ENCODE measurements at regions not wholly inside any gene's neighbourhood (a gene's known extent, or its start where the extent isn't known, plus 50 kb on each side); places are given as distances from the start of the nearest gene placed in this dataset.

- TF ChIP-seq CTCF (IDR thresholded peaks at IDR 0.05; ENCODE audit: low read length) (no peak), EZH2 (IDR thresholded peaks at IDR 0.05; ENCODE audit: borderline replicate concordance, low read length) (no peak)
- Histone ChIP-seq H3K9me2 (ENCODE audit: low read depth, low read length) (no peaks in the 10 kb centered on the region), H3K9ac (ENCODE audit: low read length) (no peak overlapping the region), H3K36me3 (ENCODE audit: insufficient read depth, low read length) (no peaks in the 10 kb centered on the region), H3K4me3 (ENCODE audit: low read depth, low read length, poor library complexity, severe bottlenecking) (no peak overlapping the region), H3K4me1 (ENCODE audit: insufficient read depth, low read length, severe bottlenecking) (no peaks in the 10 kb centered on the region), H2AFZ (ENCODE audit: low read length) (no peak overlapping the region), H3F3A (ENCODE audit: insufficient read depth, low read length) (no peaks in the 10 kb centered on the region), H3K79me2 (ENCODE audit: insufficient read depth, low read length) (no peaks in the 10 kb centered on the region), H4K20me1 (ENCODE audit: insufficient read depth, low read length) (no peaks in the 10 kb centered on the region), H3K4me2 (ENCODE audit: low read length) (no peak overlapping the region), H3K27ac (ENCODE audit: low read depth, low read length, poor library complexity, severe bottlenecking) (no peak overlapping the region), H3K27me3 (ENCODE audit: insufficient read depth, low read length) (no peaks in the 10 kb centered on the region), H3K9me3 (ENCODE audit: low read length) (no peaks in the 10 kb centered on the region)
These were observed 304.1 kb upstream of the NR5A2 start for GRCh38 chr1:199723250-199723956.

- no peaks in the 10 kb centered on the region for H3K79me2 ChIP-seq (ENCODE audit: insufficient read depth, low read length)
- no peaks in the 10 kb centered on the region for H3K27me3 ChIP-seq (ENCODE audit: insufficient read depth, low read length)
- H2AFZ ChIP-seq (ENCODE audit: low read length) = no peak overlapping the region
- no peaks in the 10 kb centered on the region for H3K9me2 ChIP-seq (ENCODE audit: low read depth, low read length)
- H3K27ac ChIP-seq (ENCODE audit: low read depth, low read length, poor library complexity, severe bottlenecking) = no peak overlapping the region
- no peaks in the 10 kb centered on the region for H3F3A ChIP-seq (ENCODE audit: insufficient read depth, low read length)
- H3K4me3 ChIP-seq (ENCODE audit: low read depth, low read length, poor library complexity, severe bottlenecking) = no peak overlapping the region
- TF ChIP-seq CTCF (IDR thresholded peaks at IDR 0.05; ENCODE audit: low read length) = no peak
- no peak for TF ChIP-seq EZH2 (IDR thresholded peaks at IDR 0.05; ENCODE audit: borderline replicate concordance, low read length)
- no peaks in the 10 kb centered on the region for H4K20me1 ChIP-seq (ENCODE audit: insufficient read depth, low read length)
- H3K9ac ChIP-seq (ENCODE audit: low read length) = no peak overlapping the region
- H3K4me1 ChIP-seq (ENCODE audit: insufficient read depth, low read length, severe bottlenecking) = no peaks in the 10 kb centered on the region
- no peaks in the 10 kb centered on the region for H3K9me3 ChIP-seq (ENCODE audit: low read length)
- H3K36me3 ChIP-seq (ENCODE audit: insufficient read depth, low read length) = no peaks in the 10 kb centered on the region
- H3K4me2 ChIP-seq (ENCODE audit: low read length) = no peak overlapping the region
These were observed 303.5 kb upstream of the NR5A2 start for GRCh38 chr1:199724049-199724448.

GRCh38 chr1:199725002-199725565 lies 302.4 kb upstream of the NR5A2 start:
- Histone ChIP-seq H3K27me3 (ENCODE audit: insufficient read depth, low read length) (no peaks in the 10 kb centered on the region), H3K9me2 (ENCODE audit: low read depth, low read length) (no peaks in the 10 kb centered on the region), H3K4me2 (ENCODE audit: low read length) (no peak overlapping the region), H3K9ac (ENCODE audit: low read length) (no peak overlapping the region), H3K27ac (ENCODE audit: low read depth, low read length, poor library complexity, severe bottlenecking) (no peak overlapping the region), H3K9me3 (ENCODE audit: low read length) (no peaks in the 10 kb centered on the region), H3K4me3 (ENCODE audit: low read depth, low read length, poor library complexity, severe bottlenecking) (no peak overlapping the region), H3K4me1 (ENCODE audit: insufficient read depth, low read length, severe bottlenecking) (no peaks in the 10 kb centered on the region), H2AFZ (ENCODE audit: low read length) (no peak overlapping the region), H3F3A (ENCODE audit: insufficient read depth, low read length) (no peaks in the 10 kb centered on the region), H3K36me3 (ENCODE audit: insufficient read depth, low read length) (no peaks in the 10 kb centered on the region), H4K20me1 (ENCODE audit: insufficient read depth, low read length) (no peaks in the 10 kb centered on the region), H3K79me2 (ENCODE audit: insufficient read depth, low read length) (no peaks in the 10 kb centered on the region)
- TF ChIP-seq CTCF (IDR thresholded peaks at IDR 0.05; ENCODE audit: low read length) = no peak
- TF ChIP-seq EZH2 (IDR thresholded peaks at IDR 0.05; ENCODE audit: borderline replicate concordance, low read length) = no peak

Data from OCI-LY1 (cell line).